ENCODE measurements at regions not wholly inside any gene's neighbourhood (a gene's known extent, or its start where the extent isn't known, plus 50 kb on each side); places are given as distances from the start of the nearest gene placed in this dataset.

GRCh38 chr16:86137359-86137758 is 238.4 kb downstream of the IRF8 start:
- DNase-seq (ENCODE audit: low spot score), result no peak
- TF ChIP-seq CTCF (IDR thresholded peaks at IDR 0.05; ENCODE audit: extremely low read depth, insufficient read depth, missing control alignments), result no peak
- in situ Hi-C loops (cut with MboI; ENCODE audit: low pct_unique_long_range_greater_than_20kb, low sequenced_read_pairs, unreplicated experiment), result no loop called here

- DNase-seq (ENCODE audit: low spot score), result no peak
- TF ChIP-seq CTCF (IDR thresholded peaks at IDR 0.05; ENCODE audit: extremely low read depth, insufficient read depth, missing control alignments), result no peak
- in situ Hi-C loops (cut with MboI; ENCODE audit: low pct_unique_long_range_greater_than_20kb, low sequenced_read_pairs, unreplicated experiment), result no loop called here
Observed at GRCh38 chr16:86138121-86139085, 239.4 kb downstream of the IRF8 start.

- no peak for TF ChIP-seq CTCF (IDR thresholded peaks at IDR 0.05; ENCODE audit: extremely low read depth, insufficient read depth, missing control alignments)
- no peak for DNase-seq (ENCODE audit: low spot score)
- in situ Hi-C loops (cut with MboI; ENCODE audit: low pct_unique_long_range_greater_than_20kb, low sequenced_read_pairs, unreplicated experiment), result no loop called here
Observed at GRCh38 chr16:86142801-86143236, 243.9 kb downstream of the IRF8 start.

- DNase-seq (ENCODE audit: low spot score), result no peak
- in situ Hi-C loops (cut with MboI; ENCODE audit: low pct_unique_long_range_greater_than_20kb, low sequenced_read_pairs, unreplicated experiment), result no loop called here
- no peak for TF ChIP-seq CTCF (IDR thresholded peaks at IDR 0.05; ENCODE audit: extremely low read depth, insufficient read depth, missing control alignments)
Observed at GRCh38 chr16:86143666-86144065, 244.7 kb downstream of the IRF8 start.

GRCh38 chr16:86145669-86146068 is 246.7 kb downstream of the IRF8 start:
- TF ChIP-seq CTCF (IDR thresholded peaks at IDR 0.05; ENCODE audit: extremely low read depth, insufficient read depth, missing control alignments), result no peak
- DNase-seq (ENCODE audit: low spot score), result no peak
- in situ Hi-C loops (cut with MboI; ENCODE audit: low pct_unique_long_range_greater_than_20kb, low sequenced_read_pairs, unreplicated experiment), result no loop called here

- in situ Hi-C loops (cut with MboI; ENCODE audit: low pct_unique_long_range_greater_than_20kb, low sequenced_read_pairs, unreplicated experiment), result no loop called here
- TF ChIP-seq CTCF (IDR thresholded peaks at IDR 0.05; ENCODE audit: extremely low read depth, insufficient read depth, missing control alignments), result no peak
- DNase-seq (ENCODE audit: low spot score), result no peak
Observed at GRCh38 chr16:86150641-86151238, 251.8 kb downstream of the IRF8 start.

All from GM13977 (cell line).